ENCODE measurements at regions not wholly inside any gene's neighbourhood (a gene's known extent, or its start where the extent isn't known, plus 50 kb on each side); places are given as distances from the start of the nearest gene placed in this dataset.
"Not testable (repeated sequence)": the region's sequence is repeated elsewhere in the genome, so short reads cannot be mapped to it uniquely, and the experiment has no call there.

DNA sequence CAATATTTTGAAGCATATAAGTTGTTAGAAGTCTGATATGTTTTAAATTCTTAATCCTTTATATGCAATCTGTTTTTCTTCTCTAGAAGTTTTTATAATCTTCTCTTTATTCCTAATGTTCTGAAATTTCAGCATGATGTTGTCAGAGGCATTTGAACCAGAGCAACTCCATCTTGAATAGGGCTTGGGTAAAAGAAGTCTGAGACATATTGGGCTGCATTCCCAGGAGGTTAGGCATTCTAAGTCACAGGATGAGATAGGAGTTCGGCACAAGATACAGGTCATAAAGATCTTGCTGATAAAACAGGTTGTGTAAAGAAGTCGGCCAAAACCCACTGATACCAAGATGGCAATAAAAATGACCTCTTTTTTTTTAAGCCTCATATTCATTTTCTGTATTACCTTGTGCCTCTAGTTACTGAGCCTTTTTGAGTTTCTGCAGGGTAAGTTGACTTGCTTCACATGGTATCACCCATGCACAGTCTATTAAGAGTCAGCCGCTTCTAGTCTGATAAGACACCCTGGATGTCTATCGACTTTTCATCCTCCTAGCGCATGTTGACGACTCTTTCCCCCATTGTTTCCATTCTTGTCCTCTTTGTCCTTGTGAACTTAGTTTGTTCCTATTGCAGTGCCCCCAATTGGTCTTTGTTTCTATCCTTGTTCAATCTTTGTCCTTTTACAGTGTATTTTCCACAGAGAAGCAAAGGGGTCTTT is 80.8 kb upstream of the RNU6-1 start:
- Histone ChIP-seq H3K9me3 (ENCODE audit: control insufficient read depth, insufficient read depth, low read length) (0 out of 2 replicates have a peak, but pooled peaks cover 6% of the 10 kb centered on the region), H3K4me3 (ENCODE audit: low read depth, low read length) (no peak overlapping the region), H3K4me1 (ENCODE audit: control insufficient read depth, insufficient read depth, low read length) (peaks cover 9% of the 10 kb centered on the region), H3K9ac (ENCODE audit: low read depth, low read length) (no peak overlapping the region), H3K36me3 (ENCODE audit: control insufficient read depth, insufficient read depth, low read length) (no peaks in the 10 kb centered on the region), H3K27me3 (ENCODE audit: control insufficient read depth, insufficient read depth, low read length) (no peaks in the 10 kb centered on the region), H3K27ac (ENCODE audit: low read depth, low read length) (no peak overlapping the region)

GRCh38 chr15:67922106-67922675 is 82.3 kb upstream of the RNU6-1 start:
- 0 out of 2 replicates have a peak, but pooled peaks cover 6% of the 10 kb centered on the region for H3K9me3 ChIP-seq (ENCODE audit: control insufficient read depth, insufficient read depth, low read length)
- H3K36me3 ChIP-seq (ENCODE audit: control insufficient read depth, insufficient read depth, low read length) = no peaks in the 10 kb centered on the region
- H3K4me3 ChIP-seq (ENCODE audit: low read depth, low read length) = no peak overlapping the region
- H3K27ac ChIP-seq (ENCODE audit: low read depth, low read length) = no peak overlapping the region
- no peak overlapping the region for H3K9ac ChIP-seq (ENCODE audit: low read depth, low read length)
- peaks cover 5% of the 10 kb centered on the region; the same call in 1 of the 2 replicates for H3K4me1 ChIP-seq (ENCODE audit: control insufficient read depth, insufficient read depth, low read length)
- H3K27me3 ChIP-seq (ENCODE audit: control insufficient read depth, insufficient read depth, low read length) = no peaks in the 10 kb centered on the region

- Histone ChIP-seq H3K27me3 (ENCODE audit: control insufficient read depth, insufficient read depth, low read length) (no peaks in the 10 kb centered on the region), H3K4me3 (ENCODE audit: low read depth, low read length) (no peak overlapping the region), H3K9ac (ENCODE audit: low read depth, low read length) (no peak overlapping the region), H3K4me1 (ENCODE audit: control insufficient read depth, insufficient read depth, low read length) (no peaks in the 10 kb centered on the region), H3K36me3 (ENCODE audit: control insufficient read depth, insufficient read depth, low read length) (no peaks in the 10 kb centered on the region), H3K27ac (ENCODE audit: low read depth, low read length) (no peak overlapping the region), H3K9me3 (ENCODE audit: control insufficient read depth, insufficient read depth, low read length) (0 out of 2 replicates have a peak, but pooled peaks cover 6% of the 10 kb centered on the region)
These were observed 83.4 kb upstream of the RNU6-1 start for GRCh38 chr15:67922971-67923945.

DNA sequence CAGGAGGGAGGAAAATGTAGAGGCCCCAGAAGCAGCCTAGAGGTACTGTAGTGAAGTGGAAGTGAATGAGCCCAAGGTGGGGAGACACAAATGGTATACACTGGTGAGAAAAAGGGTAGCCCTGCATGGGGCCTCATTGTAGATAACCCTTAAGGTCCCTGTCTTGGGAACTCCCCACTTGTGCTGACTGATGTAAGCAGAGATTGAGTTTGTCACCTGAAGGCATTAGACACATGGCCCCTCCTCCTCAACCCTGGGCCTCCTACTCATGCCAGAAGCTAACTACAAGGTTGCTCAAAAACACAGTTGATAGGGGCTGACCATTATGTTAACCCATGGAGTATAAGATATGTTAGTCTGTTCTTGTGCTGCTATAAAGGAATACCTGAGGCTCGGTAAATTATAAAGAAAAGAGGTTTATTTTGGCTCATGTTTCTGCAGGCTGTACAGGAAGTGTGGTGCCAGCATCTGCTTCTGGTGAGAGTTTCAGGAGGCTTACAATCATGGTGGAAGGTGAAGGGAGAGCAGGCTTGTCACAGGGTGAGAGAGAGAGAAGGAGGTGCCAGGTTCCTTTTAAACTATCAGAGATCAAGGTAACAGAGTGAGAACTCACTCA is 84.6 kb upstream of the RNU6-1 start:
- H3K9ac ChIP-seq (ENCODE audit: low read depth, low read length) = no peak overlapping the region
- H3K4me1 ChIP-seq (ENCODE audit: control insufficient read depth, insufficient read depth, low read length) = no peaks in the 10 kb centered on the region
- no peaks in the 10 kb centered on the region for H3K27me3 ChIP-seq (ENCODE audit: control insufficient read depth, insufficient read depth, low read length)
- no peaks in the 10 kb centered on the region for H3K36me3 ChIP-seq (ENCODE audit: control insufficient read depth, insufficient read depth, low read length)
- no peak overlapping the region for H3K27ac ChIP-seq (ENCODE audit: low read depth, low read length)
- H3K9me3 ChIP-seq (ENCODE audit: control insufficient read depth, insufficient read depth, low read length) = no peaks in the 10 kb centered on the region
- H3K4me3 ChIP-seq (ENCODE audit: low read depth, low read length) = no peak overlapping the region

DNA sequence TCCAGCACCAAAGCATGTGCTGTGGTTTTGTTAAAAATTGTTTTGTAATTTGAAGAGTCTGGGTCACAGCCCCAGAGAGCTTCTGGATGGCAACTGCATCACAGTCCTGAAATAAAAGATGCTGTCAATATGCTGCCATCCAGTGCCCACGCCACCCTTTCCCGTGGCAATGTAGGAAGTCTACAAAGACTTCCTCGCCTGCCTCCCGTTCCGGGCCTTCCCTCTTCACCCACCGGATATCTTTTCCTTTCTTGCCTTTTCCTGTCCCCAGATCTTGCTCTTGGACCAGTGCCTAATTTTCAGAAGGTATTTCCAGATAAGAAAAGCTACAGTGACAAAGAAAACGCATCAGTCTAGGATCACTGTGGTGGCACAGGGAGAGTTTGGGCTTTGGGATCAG is 85.3 kb upstream of the RNU6-1 start:
- Histone ChIP-seq H3K4me3 (ENCODE audit: low read depth, low read length) (no peak overlapping the region), H3K9ac (ENCODE audit: low read depth, low read length) (no peak overlapping the region), H3K9me3 (ENCODE audit: control insufficient read depth, insufficient read depth, low read length) (no peaks in the 10 kb centered on the region), H3K4me1 (ENCODE audit: control insufficient read depth, insufficient read depth, low read length) (no peaks in the 10 kb centered on the region), H3K27me3 (ENCODE audit: control insufficient read depth, insufficient read depth, low read length) (no peaks in the 10 kb centered on the region), H3K36me3 (ENCODE audit: control insufficient read depth, insufficient read depth, low read length) (no peaks in the 10 kb centered on the region), H3K27ac (ENCODE audit: low read depth, low read length) (no peak overlapping the region)

DNA sequence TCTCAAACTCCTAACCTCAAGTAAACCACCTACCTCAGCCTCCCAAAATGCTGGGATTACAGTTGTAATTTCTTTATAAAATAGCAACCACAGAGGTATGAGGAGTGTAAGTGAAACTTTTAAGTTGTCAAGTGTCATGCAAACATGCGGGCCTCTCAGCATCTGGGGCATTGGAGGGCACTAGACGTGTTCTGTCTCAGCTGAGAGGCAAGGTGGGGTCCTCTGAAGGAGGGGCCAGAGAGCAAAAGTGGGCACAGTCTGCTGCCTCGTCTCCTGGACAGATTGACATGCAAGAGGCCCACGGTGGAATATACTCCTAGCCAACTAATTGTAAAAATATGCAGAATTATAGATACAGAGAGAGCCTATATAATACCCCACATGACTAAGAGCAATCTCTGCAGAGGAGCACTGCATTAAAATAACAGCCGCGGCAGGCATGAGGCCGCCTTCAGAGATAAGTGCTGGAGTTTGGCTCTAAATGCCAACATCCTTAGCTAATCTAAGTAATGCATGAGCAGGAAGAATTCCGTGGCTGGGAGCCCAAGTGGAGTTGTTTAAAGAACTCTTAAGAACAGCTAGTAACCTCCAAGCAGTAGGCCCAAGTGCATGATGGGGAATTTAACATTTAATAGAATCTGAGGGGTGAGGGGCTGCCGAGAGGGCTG is 87.8 kb upstream of the RNU6-1 start:
- Histone ChIP-seq H3K4me1 (ENCODE audit: control insufficient read depth, insufficient read depth, low read length) (no peaks in the 10 kb centered on the region), H3K27ac (ENCODE audit: low read depth, low read length) (no peak overlapping the region), H3K4me3 (ENCODE audit: low read depth, low read length) (no peak overlapping the region), H3K9ac (ENCODE audit: low read depth, low read length) (no peak overlapping the region), H3K9me3 (ENCODE audit: control insufficient read depth, insufficient read depth, low read length) (no peaks in the 10 kb centered on the region), H3K27me3 (ENCODE audit: control insufficient read depth, insufficient read depth, low read length) (no peaks in the 10 kb centered on the region), H3K36me3 (ENCODE audit: control insufficient read depth, insufficient read depth, low read length) (no peaks in the 10 kb centered on the region)

DNA sequence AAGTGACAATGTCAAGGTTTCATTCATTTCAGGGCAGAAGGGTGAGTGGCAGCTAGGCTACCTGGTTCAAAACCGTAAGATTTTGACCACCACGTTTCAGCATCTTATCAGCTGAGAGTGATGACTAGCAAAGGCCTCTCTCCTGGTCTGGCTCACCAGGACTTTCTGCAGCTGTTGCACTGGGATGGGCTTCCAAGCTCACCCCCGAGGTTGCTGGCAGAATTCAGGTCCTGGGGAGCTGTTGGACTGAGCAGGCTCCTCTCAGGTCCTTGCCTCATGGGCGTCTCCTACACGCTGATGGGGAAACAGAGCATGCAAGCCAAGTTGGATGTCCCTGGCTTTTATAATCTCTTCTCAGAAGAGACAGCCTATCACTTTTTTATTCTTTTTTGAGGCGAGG is 88.8 kb upstream of the RNU6-1 start:
- Histone ChIP-seq H3K27ac (ENCODE audit: low read depth, low read length) (no peak overlapping the region), H3K36me3 (ENCODE audit: control insufficient read depth, insufficient read depth, low read length) (no peaks in the 10 kb centered on the region), H3K9me3 (ENCODE audit: control insufficient read depth, insufficient read depth, low read length) (no peaks in the 10 kb centered on the region), H3K4me3 (ENCODE audit: low read depth, low read length) (no peak overlapping the region), H3K9ac (ENCODE audit: low read depth, low read length) (no peak overlapping the region), H3K4me1 (ENCODE audit: control insufficient read depth, insufficient read depth, low read length) (no peaks in the 10 kb centered on the region), H3K27me3 (ENCODE audit: control insufficient read depth, insufficient read depth, low read length) (no peaks in the 10 kb centered on the region)

GRCh38 chr15:67930720-67931119 is 90.9 kb upstream of the RNU6-1 start:
- no peak overlapping the region for H3K9ac ChIP-seq (ENCODE audit: low read depth, low read length)
- H3K36me3 ChIP-seq (ENCODE audit: control insufficient read depth, insufficient read depth, low read length) = no peaks in the 10 kb centered on the region
- H3K4me1 ChIP-seq (ENCODE audit: control insufficient read depth, insufficient read depth, low read length) = no peaks in the 10 kb centered on the region
- no peaks in the 10 kb centered on the region for H3K27me3 ChIP-seq (ENCODE audit: control insufficient read depth, insufficient read depth, low read length)
- H3K9me3 ChIP-seq (ENCODE audit: control insufficient read depth, insufficient read depth, low read length) = no peaks in the 10 kb centered on the region
- no peak overlapping the region for H3K4me3 ChIP-seq (ENCODE audit: low read depth, low read length)
- H3K27ac ChIP-seq (ENCODE audit: low read depth, low read length) = no peak overlapping the region

- Histone ChIP-seq H3K27me3 (ENCODE audit: control insufficient read depth, insufficient read depth, low read length) (no peaks in the 10 kb centered on the region), H3K4me3 (ENCODE audit: low read depth, low read length) (no peak overlapping the region), H3K27ac (ENCODE audit: low read depth, low read length) (no peak overlapping the region), H3K4me1 (ENCODE audit: control insufficient read depth, insufficient read depth, low read length) (no peaks in the 10 kb centered on the region), H3K9me3 (ENCODE audit: control insufficient read depth, insufficient read depth, low read length) (no peaks in the 10 kb centered on the region), H3K36me3 (ENCODE audit: control insufficient read depth, insufficient read depth, low read length) (no peaks in the 10 kb centered on the region), H3K9ac (ENCODE audit: low read depth, low read length) (no peak overlapping the region)
These were observed 92.0 kb upstream of the RNU6-1 start for GRCh38 chr15:67931861-67932260.

DNA sequence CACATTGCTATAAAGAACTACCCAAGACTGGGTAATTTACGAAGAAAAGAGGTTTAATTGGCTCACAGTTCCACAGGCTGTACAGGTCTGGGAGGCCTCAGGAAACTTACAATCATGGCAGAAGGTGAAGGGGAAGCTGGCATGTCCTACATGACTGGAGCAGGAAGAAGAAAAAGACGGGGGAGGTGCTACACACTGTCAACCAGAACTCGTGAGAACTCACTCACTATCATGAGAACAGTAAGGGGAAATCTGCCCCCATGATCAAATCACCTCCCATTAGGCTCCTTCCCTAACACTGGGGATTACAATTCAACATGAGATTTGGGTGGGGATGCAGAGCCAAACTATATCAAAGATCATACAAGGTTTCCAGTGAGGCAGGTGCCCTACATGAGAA is 94.3 kb upstream of the RNU6-1 start:
- not testable (repeated sequence) for H3K36me3 ChIP-seq (ENCODE audit: control insufficient read depth, insufficient read depth, low read length); H3K4me1 ChIP-seq (ENCODE audit: control insufficient read depth, insufficient read depth, low read length); H3K27ac ChIP-seq (ENCODE audit: low read depth, low read length); H3K9me3 ChIP-seq (ENCODE audit: control insufficient read depth, insufficient read depth, low read length); H3K4me3 ChIP-seq (ENCODE audit: low read depth, low read length); H3K9ac ChIP-seq (ENCODE audit: low read depth, low read length); H3K27me3 ChIP-seq (ENCODE audit: control insufficient read depth, insufficient read depth, low read length)
